Kidney capillary endothelial cell (primary cell): ENCODE measurements at regions not wholly inside any gene's neighbourhood (a gene's known extent, or its start where the extent isn't known, plus 50 kb on each side); places are given as distances from the start of the nearest gene placed in this dataset.
"Not testable (repeated sequence)": the region's sequence is repeated elsewhere in the genome, so short reads cannot be mapped to it uniquely, and the experiment has no call there.

Experiments
- DNase-seq: peaks from one replicate; pipeline ENCODE4 v3.0.0-alpha.2; 2018; ENCODE audit warnings: low spot score

DNA sequence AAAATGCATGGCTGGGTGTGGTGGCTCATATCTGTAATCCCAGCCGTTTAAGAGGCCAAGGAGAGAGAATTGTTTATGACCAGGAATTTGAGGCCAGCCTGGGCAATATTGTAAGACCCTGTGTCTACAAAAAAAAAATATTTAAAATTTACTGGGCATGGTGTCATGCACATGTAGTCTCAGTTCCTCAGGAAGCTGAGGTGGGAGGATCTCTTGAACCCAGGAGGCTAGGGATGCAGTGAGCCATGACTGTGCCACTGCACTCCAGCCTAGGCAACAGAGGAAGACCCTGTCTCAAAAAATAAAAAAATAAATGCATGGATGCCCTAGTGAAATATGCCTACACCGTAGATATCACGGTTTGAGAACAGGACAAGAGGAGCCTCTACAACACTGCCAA lies 1331.2 kb upstream of the B3GALT2 start:
- DNase-seq = no peak

- no peak for DNase-seq
Measured at GRCh38 chr1:194515916-194516315, 1329.5 kb upstream of the B3GALT2 start.

- no peak for DNase-seq
Measured at GRCh38 chr1:194512957-194513356, 1326.5 kb upstream of the B3GALT2 start.

DNA sequence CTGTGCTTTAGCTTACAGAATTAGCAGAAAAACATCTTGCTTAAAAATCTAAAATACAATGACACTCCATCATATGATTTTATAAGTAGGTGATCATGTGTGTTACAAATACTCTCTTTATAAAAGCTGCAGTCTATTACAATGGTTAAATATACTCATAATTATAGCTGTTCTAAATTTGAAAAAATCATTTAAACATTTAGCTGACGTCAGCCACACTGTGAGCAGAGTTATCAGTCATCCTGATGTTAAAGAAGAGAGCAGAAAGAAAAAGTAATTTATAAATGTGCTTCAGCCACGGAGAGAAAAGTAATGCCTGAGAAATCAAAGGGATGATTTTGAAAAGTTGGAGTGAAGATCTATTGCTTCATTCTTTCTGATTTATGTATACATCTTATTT lies 1325.9 kb upstream of the B3GALT2 start:
- DNase-seq = no peak

GRCh38 chr1:194503209-194503608 lies 1316.8 kb upstream of the B3GALT2 start:
- no peak for DNase-seq

DNA sequence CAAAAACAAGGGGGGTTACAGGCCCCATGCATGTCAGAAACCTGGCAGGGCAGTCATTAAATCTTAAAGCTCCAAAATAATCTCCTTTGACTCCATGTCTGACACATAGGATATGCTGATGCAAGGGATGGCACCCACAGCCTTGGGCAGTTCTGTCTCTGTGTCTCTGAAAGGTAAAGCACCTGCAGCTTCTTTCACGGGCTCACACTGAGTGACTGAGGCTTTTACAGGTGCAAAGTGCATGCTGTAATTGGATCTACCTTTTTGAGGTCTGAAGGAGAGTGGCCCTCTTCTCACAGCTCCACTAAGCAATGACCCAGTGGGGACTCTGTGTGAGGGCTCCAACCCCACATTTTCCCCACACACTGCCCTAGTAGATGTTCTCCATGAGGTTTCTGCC lies 1309.0 kb upstream of the B3GALT2 start:
- DNase-seq = no peak

- no peak for DNase-seq
Measured at GRCh38 chr1:194487172-194487571, 1300.8 kb upstream of the B3GALT2 start.

DNA sequence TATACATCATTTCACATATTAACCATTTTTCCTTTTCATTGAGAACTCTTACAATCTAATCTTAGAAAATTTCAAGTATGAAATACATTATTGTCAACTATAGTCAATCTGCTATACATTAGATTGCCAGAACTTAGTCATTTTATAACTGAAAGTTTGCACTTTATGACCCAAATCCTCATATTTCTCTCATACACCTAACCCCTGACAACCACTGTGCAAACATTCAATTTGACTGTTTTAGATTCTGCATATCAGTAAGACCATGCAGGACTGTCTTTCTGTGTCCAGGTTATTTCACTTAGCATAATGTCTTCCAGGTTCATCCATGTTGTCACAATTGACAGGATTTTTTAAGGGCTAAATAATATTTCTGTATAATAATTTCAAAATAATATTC lies 1299.0 kb upstream of the B3GALT2 start:
- DNase-seq = no peak

- DNase-seq = no peak
Measured at GRCh38 chr1:194478731-194479130, 1292.3 kb upstream of the B3GALT2 start.

DNA sequence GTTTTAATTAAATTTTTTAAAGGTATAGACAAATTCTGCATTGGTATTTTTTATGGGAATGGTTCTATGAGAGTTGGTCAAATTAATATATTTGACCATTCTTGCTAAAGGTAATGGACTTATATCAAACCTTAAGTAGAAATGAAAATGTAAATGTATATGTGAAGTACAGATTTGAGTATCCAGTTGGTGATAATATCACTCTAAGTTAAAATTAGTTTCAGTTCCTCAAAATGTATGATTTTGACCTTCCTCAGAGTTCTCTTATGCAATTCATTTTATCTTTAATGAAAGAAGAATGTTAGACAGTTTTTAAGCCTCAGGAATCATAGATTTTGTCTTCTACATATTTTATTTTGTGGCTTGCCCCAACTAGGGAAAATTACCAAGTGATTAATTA lies 1291.5 kb upstream of the B3GALT2 start:
- DNase-seq = no peak

DNA sequence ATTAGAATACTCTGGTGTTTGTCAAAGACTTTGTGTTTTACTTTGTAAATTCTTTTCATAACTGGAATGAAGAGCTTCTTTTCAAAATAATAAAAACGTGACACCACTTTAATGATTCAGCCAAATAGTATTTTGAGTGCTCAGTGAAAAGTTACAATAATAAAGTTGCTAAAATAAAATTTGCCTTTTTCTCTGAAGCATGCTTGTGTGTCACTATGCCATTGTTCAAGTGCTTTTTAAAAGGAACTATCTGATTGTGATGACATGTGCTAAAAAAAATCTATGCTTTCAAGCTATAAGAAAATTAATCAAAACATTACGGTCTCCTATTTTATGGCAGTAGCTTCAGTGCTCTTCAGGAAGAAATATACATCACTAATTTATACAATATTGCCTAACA lies 1290.5 kb upstream of the B3GALT2 start:
- no peak for DNase-seq

- DNase-seq = no peak
Measured at GRCh38 chr1:194476351-194476750, 1289.9 kb upstream of the B3GALT2 start.

GRCh38 chr1:194474701-194475100 lies 1288.3 kb upstream of the B3GALT2 start:
- no peak for DNase-seq

GRCh38 chr1:194473766-194474165 lies 1287.4 kb upstream of the B3GALT2 start:
- DNase-seq = no peak

DNA sequence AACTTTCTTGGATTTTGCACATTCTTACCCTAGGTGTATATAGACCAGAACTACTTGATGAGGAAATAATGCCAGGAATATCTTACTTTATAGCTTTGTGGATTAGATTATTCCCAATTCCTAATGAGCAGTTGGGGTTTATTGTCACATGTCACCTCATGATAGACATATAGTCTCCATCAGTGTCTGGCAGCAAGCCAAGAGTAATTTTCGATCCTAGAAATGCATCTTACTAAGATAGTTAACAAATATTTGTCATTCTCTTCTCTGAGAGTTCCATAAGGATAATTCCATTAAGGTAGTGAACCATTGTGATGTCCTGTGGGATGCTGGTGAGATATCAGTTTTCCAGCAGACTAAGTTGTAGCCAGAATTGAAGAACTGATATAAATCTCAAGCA lies 1282.9 kb upstream of the B3GALT2 start:
- no peak for DNase-seq

GRCh38 chr1:194466706-194467105 lies 1280.3 kb upstream of the B3GALT2 start:
- no peak for DNase-seq

DNA sequence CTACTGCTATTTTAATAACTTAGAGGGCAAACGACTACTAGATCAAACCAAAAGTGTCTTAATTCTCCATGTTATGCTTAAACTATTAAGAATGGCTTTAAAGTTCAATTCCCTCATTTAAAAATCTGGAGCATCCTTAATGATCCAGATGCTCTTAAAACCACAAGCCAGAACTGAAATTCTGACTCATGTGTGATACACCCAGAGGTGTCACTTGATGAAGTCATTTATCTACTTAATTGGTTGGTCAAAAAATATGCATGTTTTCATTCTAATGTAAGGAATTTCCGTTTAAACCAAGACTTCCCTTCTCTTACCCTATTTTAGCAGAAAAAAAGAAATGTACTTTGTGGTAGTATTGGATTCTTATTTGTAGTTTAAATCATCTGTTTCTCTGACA lies 1261.2 kb upstream of the B3GALT2 start:
- no peak for DNase-seq

- DNase-seq = no peak
Measured at GRCh38 chr1:194445244-194445643, 1258.8 kb upstream of the B3GALT2 start.

DNA sequence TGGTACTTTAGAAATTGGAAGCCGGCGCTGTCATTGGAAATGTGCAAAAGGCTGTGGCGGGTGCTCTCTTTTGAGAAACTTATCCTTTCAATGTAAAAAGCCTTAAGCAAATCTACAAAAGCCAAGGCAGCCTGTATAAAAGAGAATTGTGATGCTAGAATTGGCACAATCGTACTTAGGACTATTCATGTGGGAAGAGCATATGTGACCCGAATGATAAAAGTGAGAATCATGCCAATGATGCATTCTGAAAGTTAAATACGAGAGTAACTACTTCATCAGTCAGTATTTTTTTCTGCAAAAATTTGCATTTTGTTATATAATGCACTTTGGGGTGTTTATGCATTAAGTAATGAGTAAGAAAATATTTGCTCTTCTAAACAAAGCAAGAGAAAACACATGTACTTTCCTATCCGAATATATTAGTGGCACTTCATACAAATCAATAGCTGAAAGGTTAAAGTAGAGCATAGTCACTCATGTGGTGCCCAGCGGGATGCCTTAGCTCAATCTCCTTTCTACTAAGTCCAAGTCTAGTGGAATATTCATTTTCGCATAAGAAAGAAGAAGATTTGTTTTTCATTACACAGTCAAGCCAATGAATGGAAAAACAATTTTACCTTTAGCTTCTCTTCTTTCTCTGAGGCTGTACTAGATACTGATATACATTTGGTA lies 1256.6 kb upstream of the B3GALT2 start:
- DNase-seq = no peak

DNA sequence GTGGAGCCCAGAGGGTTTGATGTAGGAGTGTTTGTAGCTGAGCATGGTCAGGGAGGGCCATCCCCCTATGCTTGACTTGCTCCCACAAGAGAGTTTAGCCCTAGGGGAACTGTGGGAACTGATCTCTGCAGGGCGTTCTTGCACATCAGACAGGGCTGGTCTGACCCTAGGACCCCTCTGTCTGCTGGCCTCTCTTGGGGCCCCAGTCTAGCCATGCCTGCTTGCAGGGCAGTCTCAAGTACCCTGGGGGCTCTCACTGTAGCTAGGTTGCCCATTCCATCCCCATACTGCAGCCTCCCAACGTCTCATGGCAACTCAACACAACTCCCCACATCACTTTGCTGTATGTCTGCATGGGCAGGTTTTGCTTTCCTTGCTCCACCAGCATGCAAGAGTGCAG lies 1250.7 kb upstream of the B3GALT2 start:
- no peak for DNase-seq

- DNase-seq = no peak
Measured at GRCh38 chr1:194431121-194431520, 1244.7 kb upstream of the B3GALT2 start.

GRCh38 chr1:194420706-194421105 lies 1234.3 kb upstream of the B3GALT2 start:
- DNase-seq = no peak

DNA sequence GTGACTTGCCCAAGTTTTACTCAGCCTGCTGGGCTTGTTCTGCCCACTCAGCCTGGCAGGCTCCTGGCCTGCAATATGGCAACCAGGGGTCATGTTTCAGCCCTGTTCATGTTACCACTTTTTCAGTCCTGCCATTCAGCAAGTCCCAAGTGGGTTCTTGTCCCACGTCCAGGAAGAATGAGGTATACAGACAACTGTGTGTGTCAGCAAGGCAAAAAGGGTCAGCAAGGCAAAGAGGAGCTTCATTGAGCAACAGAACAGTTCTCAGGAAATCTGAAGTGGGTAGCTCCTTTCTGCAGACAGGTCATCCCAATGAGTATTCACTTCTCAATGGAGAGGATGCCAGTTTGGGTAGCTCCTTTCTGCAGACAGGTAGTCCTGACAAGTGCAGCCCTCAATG lies 1233.3 kb upstream of the B3GALT2 start:
- no peak for DNase-seq

DNA sequence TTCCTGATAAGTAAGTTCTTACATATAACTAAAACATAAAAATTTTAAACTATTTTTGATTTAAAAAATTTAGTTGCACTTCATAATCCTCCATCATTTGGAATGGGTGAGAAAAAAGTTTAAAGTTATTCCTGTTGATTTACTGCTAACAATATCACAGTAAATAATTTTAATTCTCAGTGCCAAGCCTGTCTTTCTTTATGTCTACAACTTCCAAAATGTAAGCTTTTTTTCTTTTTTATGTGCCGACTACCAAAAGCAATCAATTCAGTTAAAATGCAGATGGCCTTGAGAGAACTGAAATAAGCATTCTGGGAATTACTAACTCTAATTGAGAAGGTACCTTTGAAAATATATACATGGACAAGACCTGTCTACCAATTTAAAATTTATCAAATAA lies 1224.3 kb upstream of the B3GALT2 start:
- DNase-seq = no peak

DNA sequence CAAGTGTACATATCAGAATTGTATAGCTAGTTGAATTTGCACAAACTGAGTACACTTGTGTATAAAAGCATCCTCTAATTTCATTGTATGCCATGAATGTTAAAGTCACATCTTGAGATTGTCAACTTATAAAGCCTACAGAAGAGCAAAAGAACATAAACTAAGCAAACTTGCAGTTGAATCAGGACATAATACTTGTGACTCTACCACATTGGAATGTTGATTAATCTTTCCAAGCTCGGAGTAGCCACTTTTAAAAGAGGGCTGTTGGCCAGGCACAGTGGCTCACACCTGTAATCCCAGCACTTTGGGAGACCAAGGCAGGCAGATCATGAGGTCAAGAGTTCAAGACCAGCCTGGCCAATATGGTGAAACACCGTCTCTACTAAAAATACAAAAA lies 1220.8 kb upstream of the B3GALT2 start:
- DNase-seq = not testable (repeated sequence)
